ENCODE measurements at regions not wholly inside any gene's neighbourhood (a gene's known extent, or its start where the extent isn't known, plus 50 kb on each side); places are given as distances from the start of the nearest gene placed in this dataset.

- no peak overlapping the region for H3K27ac ChIP-seq (ENCODE audit: low read depth, low read length)
- H3K4me1 Mint-ChIP-seq: peaks cover 5% of the 10 kb centered on the region
- peaks cover 23% of the 10 kb centered on the region for H3K9me3 ChIP-seq (ENCODE audit: control insufficient read depth, low read length)
- H3K27me3 Mint-ChIP-seq (ENCODE audit: insufficient read depth): peaks cover 12% of the 10 kb centered on the region
- no peaks in the 10 kb centered on the region for H3K4me1 ChIP-seq (ENCODE audit: control insufficient read depth, insufficient read depth, low read length)
- H3K36me3 ChIP-seq (ENCODE audit: control insufficient read depth, insufficient read depth, low read length): no peaks in the 10 kb centered on the region
- WGBS, 2 experiments (ENCODE audit: insufficient coverage in 1 of 2, insufficient read length in 1 of 2): 65 to 69% methylated on average over 12 to 13 of the region's 13 CpGs
- no peak overlapping the region for H3K9ac ChIP-seq (ENCODE audit: extremely low read depth, low read length, poor library complexity, severe bottlenecking)
- peak; percentile 75 for DNase-seq
- H3K4me3 Mint-ChIP-seq: no peak overlapping the region
- H3K36me3 Mint-ChIP-seq (ENCODE audit: low read depth): no peaks in the 10 kb centered on the region
- peaks cover 24% of the 10 kb centered on the region for H3K9me3 Mint-ChIP-seq
- peaks cover 7% of the 10 kb centered on the region for H3K27me3 ChIP-seq (ENCODE audit: control insufficient read depth, insufficient read depth, low read length, poor library complexity, severe bottlenecking)
- TF ChIP-seq CTCF (conservative IDR thresholded peaks at IDR 0.05): peak; percentile 99
- no peak overlapping the region for H3K4me3 ChIP-seq (ENCODE audit: low read length)
- no peak overlapping the region for H3K27ac Mint-ChIP-seq
Measured at GRCh38 chr9:87812375-87813118, 70.1 kb upstream of the SPATA31E1 start.

- Mint-ChIP-seq H3K27ac (no peak overlapping the region), H3K9me3 (peaks cover 19% of the 10 kb centered on the region), H3K36me3 (ENCODE audit: low read depth) (no peaks in the 10 kb centered on the region), H3K4me1 (peaks cover 5% of the 10 kb centered on the region), H3K27me3 (ENCODE audit: insufficient read depth) (peaks cover 12% of the 10 kb centered on the region), H3K4me3 (no peak overlapping the region)
- H3K9ac ChIP-seq (ENCODE audit: extremely low read depth, low read length, poor library complexity, severe bottlenecking): no peak overlapping the region
- no peaks in the 10 kb centered on the region for H3K4me1 ChIP-seq (ENCODE audit: control insufficient read depth, insufficient read depth, low read length)
- peaks cover 19% of the 10 kb centered on the region for H3K9me3 ChIP-seq (ENCODE audit: control insufficient read depth, low read length)
- no peaks in the 10 kb centered on the region for H3K36me3 ChIP-seq (ENCODE audit: control insufficient read depth, insufficient read depth, low read length)
- no peak for TF ChIP-seq CTCF (conservative IDR thresholded peaks at IDR 0.05)
- H3K27ac ChIP-seq (ENCODE audit: low read depth, low read length): no peak overlapping the region
- no peak overlapping the region for H3K4me3 ChIP-seq (ENCODE audit: low read length)
- WGBS, 2 experiments (ENCODE audit: insufficient coverage in 1 of 2, insufficient read length in 1 of 2): 64 to 69% methylated on average over 7 of the region's 7 CpGs
- H3K27me3 ChIP-seq (ENCODE audit: control insufficient read depth, insufficient read depth, low read length, poor library complexity, severe bottlenecking): peaks cover 7% of the 10 kb centered on the region
- DNase-seq: no peak
Measured at GRCh38 chr9:87813119-87813463, 69.6 kb upstream of the SPATA31E1 start.

- no peaks in the 10 kb centered on the region for H3K36me3 Mint-ChIP-seq (ENCODE audit: low read depth)
- H3K27me3 ChIP-seq (ENCODE audit: control insufficient read depth, insufficient read depth, low read length, poor library complexity, severe bottlenecking): peaks cover 7% of the 10 kb centered on the region
- whole genome bisulfite sequencing, 2 experiments (ENCODE audit: insufficient coverage in 1 of 2, insufficient read length in 1 of 2): 56 to 61% methylated on average over 2 of the region's 2 CpGs
- no peak for DNase-seq
- no peak overlapping the region for H3K9ac ChIP-seq (ENCODE audit: extremely low read depth, low read length, poor library complexity, severe bottlenecking)
- no peaks in the 10 kb centered on the region for H3K9me3 ChIP-seq (ENCODE audit: control insufficient read depth, low read length)
- no peak overlapping the region for H3K4me3 Mint-ChIP-seq
- peaks cover 8% of the 10 kb centered on the region for H3K27me3 Mint-ChIP-seq (ENCODE audit: insufficient read depth)
- no peak overlapping the region for H3K27ac ChIP-seq (ENCODE audit: low read depth, low read length)
- no peak overlapping the region for H3K27ac Mint-ChIP-seq
- TF ChIP-seq CTCF (conservative IDR thresholded peaks at IDR 0.05): no peak
- no peaks in the 10 kb centered on the region for H3K4me1 Mint-ChIP-seq
- no peak overlapping the region for H3K4me3 ChIP-seq (ENCODE audit: low read length)
- H3K9me3 Mint-ChIP-seq: no peaks in the 10 kb centered on the region
- no peaks in the 10 kb centered on the region for H3K4me1 ChIP-seq (ENCODE audit: control insufficient read depth, insufficient read depth, low read length)
- no peaks in the 10 kb centered on the region for H3K36me3 ChIP-seq (ENCODE audit: control insufficient read depth, insufficient read depth, low read length)
Measured at GRCh38 chr9:87816036-87816435, 66.6 kb upstream of the SPATA31E1 start.
